B cell (primary cell): ENCODE measurements at regions not wholly inside any gene's neighbourhood (a gene's known extent, or its start where the extent isn't known, plus 50 kb on each side); places are given as distances from the start of the nearest gene placed in this dataset.

Source experiments
- ATAC-seq: fragments of 200-7000 bp; cut with Tn5 transposase; one replicate; pipeline ENCODE4 v1.10.0; 2021; ENCODE audit warnings: low read depth, mild to moderate bottlenecking, moderate number of reproducible peaks, moderate library complexity
- CTCF ChIA-PET: fragments of 350-600 bp; sonication (Branson Sonifier 250); formaldehyde crosslinking; loops from one replicate; lab custom pipeline; 2021; ENCODE audit warnings: antibody characterized with exemption, inconsistent platforms; lab: Charles Lee
- POLR2A ChIA-PET: fragments of 350-600 bp; sonication (Branson Sonifier 250); formaldehyde crosslinking; loops from one replicate; lab custom pipeline; 2021; ENCODE audit warnings: antibody characterized with exemption; lab: Charles Lee
- DNase-seq: peaks from one replicate; pipeline ENCODE4 v3.0.0; 2013
- H2AFZ ChIP-seq: 2 replicates; pipeline ENCODE4 v1.6.1; 2012; ENCODE audit warnings: mild to moderate bottlenecking, low read depth, low read length; ENCODE audit not compliant: insufficient read depth, poor library complexity, severe bottlenecking
- H3K27ac ChIP-seq, 2 donors: 1 replicate in 1 of 2; 2 replicates in 1 of 2; pipeline ENCODE4 v1.5.1; 2012 to 2013; ENCODE audit warnings: low read length in 2 of 2, mild to moderate bottlenecking in 2 of 2, moderate library complexity in 1 of 2
- H3K27me3 ChIP-seq, 4 experiments: fragments of 200-600 bp in 1 of 4; sonication (generic) in 1 of 4; replicated peaks in 1 of 4; 1 replicate in 2 of 4; 2 replicates in 2 of 4; pipeline versions ENCODE4 v1.6.1 to v1.7.0; 2013 to 2016; ENCODE audit warnings: low read length in 3 of 4, mild to moderate bottlenecking in 2 of 4, mixed read lengths in 1 of 4, moderate library complexity in 1 of 4; ENCODE audit not compliant: insufficient read depth in 4 of 4, control insufficient read depth in 3 of 4; ENCODE audit errors: control extremely low read depth in 1 of 4
- H3K36me3 ChIP-seq, 2 experiments: replicated peaks in 1 of 2; 1 replicate in 1 of 2; 2 replicates in 1 of 2; pipeline versions ENCODE4 v1.6.1 to v1.7.1; 2013; ENCODE audit warnings: low read length in 1 of 2; ENCODE audit not compliant: insufficient read depth in 2 of 2, control insufficient read depth in 1 of 2; ENCODE audit errors: control extremely low read depth in 1 of 2, extremely low read depth in 1 of 2
- H3K4me1 ChIP-seq, 2 donors: fragments of 200-600 bp in 1 of 2; sonication (generic) in 1 of 2; 1 replicate in 1 of 2; 2 replicates in 1 of 2; pipeline versions ENCODE4 v1.5.1 to v1.6.1; 2013 to 2017; ENCODE audit warnings: low read length in 2 of 2; ENCODE audit not compliant: control insufficient read depth in 2 of 2, insufficient read depth in 2 of 2
- H3K4me2 ChIP-seq: replicated peaks from 2 replicates; pipeline ENCODE3; 2012; ENCODE audit warnings: mild to moderate bottlenecking, low read depth, low read length; ENCODE audit not compliant: poor library complexity, severe bottlenecking
- H3K4me3 ChIP-seq, 5 experiments: fragments of 200-600 bp in 1 of 5; sonication (generic) in 1 of 5; 1 replicate in 3 of 5; 2 replicates in 2 of 5; pipeline versions ENCODE4 v1.5.1 to v1.7.0; 2011 to 2016; ENCODE audit warnings: low read length in 4 of 5, mild to moderate bottlenecking in 4 of 5, low read depth in 2 of 5, control low read depth in 1 of 5, moderate library complexity in 1 of 5; ENCODE audit not compliant: insufficient read depth in 1 of 5; ENCODE audit errors: control extremely low read depth in 1 of 5, extremely low read depth in 1 of 5
- H3K79me2 ChIP-seq: fragments of 200-600 bp; sonication (generic); one replicate; pipeline ENCODE4 v1.6.0; 2016; ENCODE audit warnings: low read length; ENCODE audit not compliant: control insufficient read depth, insufficient read depth
- H3K9ac ChIP-seq: fragments of 200-600 bp; sonication (generic); 2 replicates; pipeline ENCODE4 v1.6.1; 2017; ENCODE audit warnings: mild to moderate bottlenecking, low read length, moderate library complexity
- H3K9me3 ChIP-seq, 3 donors: one replicate each; pipeline versions ENCODE4 v1.6.1 to v1.7.1; 2013; ENCODE audit warnings: low read length in 2 of 3; ENCODE audit not compliant: control insufficient read depth in 2 of 3, insufficient read depth in 1 of 3; ENCODE audit errors: control extremely low read depth in 1 of 3
- H4K20me1 ChIP-seq: 2 replicates; pipeline ENCODE4 v1.6.0; 2012; ENCODE audit warnings: mild to moderate bottlenecking, low read length; ENCODE audit not compliant: insufficient read depth, control insufficient read depth, poor library complexity, severe bottlenecking
- H3K27ac Mint-ChIP-seq: one replicate; pipeline ENCODE4 v1.8.0; 2021; ENCODE audit warnings: mixed read lengths
- H3K27me3 Mint-ChIP-seq: one replicate; pipeline ENCODE4 v1.8.0; 2021; ENCODE audit warnings: mixed read lengths
- H3K4me1 Mint-ChIP-seq: one replicate; pipeline ENCODE4 v1.8.0; 2021; ENCODE audit warnings: mixed read lengths
- H3K4me3 Mint-ChIP-seq: one replicate; pipeline ENCODE4 v1.8.0; 2021; ENCODE audit warnings: mixed read lengths
- H3K9me3 Mint-ChIP-seq: one replicate; pipeline ENCODE4 v1.8.0; 2022; ENCODE audit warnings: mixed read lengths; ENCODE audit not compliant: insufficient read depth
- EZH2 ChIP-seq: IDR thresholded peaks from 2 replicates; pipeline ENCODE4 v1.6.1; 2012; ENCODE audit warnings: borderline replicate concordance, low read depth, mild to moderate bottlenecking, moderate library complexity, low read length; ENCODE audit not compliant: insufficient read depth, poor library complexity, severe bottlenecking
- WGBS: methylation state at CpG from one replicate; pipeline ENCODE4 v1.1.5; 2013; ENCODE audit warnings: missing lambda C conversion rate; ENCODE audit not compliant: insufficient coverage; 5-methylcytosine and 5-hydroxymethylcytosine counted together
- intact Hi-C: fragments of 100-400 bp; cut with micrococcal nuclease; formaldehyde crosslinking; loops from one replicate; pipeline ENCODE4 v1.10.0; 2022
- TF ChIP-seq, protein P1 (sequence below): fragments of 200-600 bp; IDR thresholded peaks from one replicate; pipeline ENCODE4 v1.8.0; 2022; ENCODE audit warnings: antibody characterized with exemption, mild to moderate bottlenecking

DNA sequence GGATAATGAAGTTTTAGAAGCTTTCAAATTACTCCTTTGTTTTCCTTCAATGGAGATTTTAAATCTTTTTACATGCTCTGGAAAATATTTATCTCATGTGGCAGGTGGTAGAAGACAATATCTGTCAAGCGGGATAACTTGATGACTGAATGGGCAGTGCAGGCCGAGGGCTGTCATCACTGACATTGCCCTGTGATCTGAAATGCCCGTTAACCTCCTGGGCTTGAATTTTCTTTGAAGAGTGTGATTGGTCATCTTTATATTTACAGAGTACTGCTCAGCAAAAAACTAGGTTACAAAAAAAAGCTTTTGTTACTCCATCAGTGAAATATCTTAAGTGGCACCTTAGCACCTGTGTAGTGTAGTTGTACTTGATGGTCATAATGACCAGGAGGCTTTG lies 147.5 kb downstream of the GATB start:
- H3K27ac Mint-ChIP-seq = no peak overlapping the region
- CTCF ChIA-PET = no interaction called here

GRCh38 chr4:151614561-151614960 lies 146.2 kb downstream of the GATB start:
- H2AFZ ChIP-seq = no peak overlapping the region
- CTCF ChIA-PET = no interaction called here
- Mint-ChIP-seq H3K4me3 (no peak overlapping the region), H3K4me1 (no peaks in the 10 kb centered on the region), H3K27ac (no peak overlapping the region), H3K27me3 (peaks cover 11% of the 10 kb centered on the region), H3K9me3 (no peaks in the 10 kb centered on the region)
- DNase-seq (no peak), ATAC-seq (no peak)
- 83% methylated on average over 1 of the region's 2 CpGs for WGBS
- H3K9me3 ChIP-seq = no peaks in the 10 kb centered on the region
- POLR2A ChIA-PET = no interaction called here
- no peak overlapping the region for H3K27ac ChIP-seq
- peaks cover 0 to 4% (median 2%) of the 10 kb centered on the region in 4 experiments for H3K27me3 ChIP-seq
- intact Hi-C loops = no loop called here
- no peaks in the 10 kb centered on the region for H4K20me1 ChIP-seq
- no peak overlapping the region for H3K9ac ChIP-seq
- H3K4me3 ChIP-seq = no peak overlapping the region
- no peaks in the 10 kb centered on the region for H3K79me2 ChIP-seq
- H3K4me1 ChIP-seq = no peaks in the 10 kb centered on the region
- H3K36me3 ChIP-seq = no peaks in the 10 kb centered on the region
- no peak for TF ChIP-seq EZH2
- TF ChIP-seq, protein P1, sequence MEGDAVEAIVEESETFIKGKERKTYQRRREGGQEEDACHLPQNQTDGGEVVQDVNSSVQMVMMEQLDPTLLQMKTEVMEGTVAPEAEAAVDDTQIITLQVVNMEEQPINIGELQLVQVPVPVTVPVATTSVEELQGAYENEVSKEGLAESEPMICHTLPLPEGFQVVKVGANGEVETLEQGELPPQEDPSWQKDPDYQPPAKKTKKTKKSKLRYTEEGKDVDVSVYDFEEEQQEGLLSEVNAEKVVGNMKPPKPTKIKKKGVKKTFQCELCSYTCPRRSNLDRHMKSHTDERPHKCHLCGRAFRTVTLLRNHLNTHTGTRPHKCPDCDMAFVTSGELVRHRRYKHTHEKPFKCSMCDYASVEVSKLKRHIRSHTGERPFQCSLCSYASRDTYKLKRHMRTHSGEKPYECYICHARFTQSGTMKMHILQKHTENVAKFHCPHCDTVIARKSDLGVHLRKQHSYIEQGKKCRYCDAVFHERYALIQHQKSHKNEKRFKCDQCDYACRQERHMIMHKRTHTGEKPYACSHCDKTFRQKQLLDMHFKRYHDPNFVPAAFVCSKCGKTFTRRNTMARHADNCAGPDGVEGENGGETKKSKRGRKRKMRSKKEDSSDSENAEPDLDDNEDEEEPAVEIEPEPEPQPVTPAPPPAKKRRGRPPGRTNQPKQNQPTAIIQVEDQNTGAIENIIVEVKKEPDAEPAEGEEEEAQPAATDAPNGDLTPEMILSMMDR = no peak
- no peak overlapping the region for H3K4me2 ChIP-seq

More for the DNA sequence above, 147.5 kb downstream of the GATB start:
- no peak overlapping the region for H3K4me3 ChIP-seq
- intact Hi-C loops = no loop called here
- H3K79me2 ChIP-seq = no peaks in the 10 kb centered on the region
- H3K27ac ChIP-seq = no peak overlapping the region
- Mint-ChIP-seq H3K9me3 (no peaks in the 10 kb centered on the region), H3K27me3 (peaks cover 11% of the 10 kb centered on the region), H3K4me3 (no peak overlapping the region), H3K4me1 (no peaks in the 10 kb centered on the region)
- H3K27me3 ChIP-seq = peaks cover 0 to 4% (median 2%) of the 10 kb centered on the region in 4 experiments
- H2AFZ ChIP-seq = no peak overlapping the region
- POLR2A ChIA-PET = no interaction called here
- no peak overlapping the region for H3K4me2 ChIP-seq
- H3K9ac ChIP-seq = no peak overlapping the region
- H3K4me1 ChIP-seq = no peaks in the 10 kb centered on the region
- no peak for DNase-seq
- H3K9me3 ChIP-seq = no peaks in the 10 kb centered on the region
- H3K36me3 ChIP-seq = no peaks in the 10 kb centered on the region
- 70% methylated on average over 2 of the region's 3 CpGs for WGBS
- no peaks in the 10 kb centered on the region for H4K20me1 ChIP-seq
- ATAC-seq = no peak
- TF ChIP-seq EZH2 = no peak
- TF ChIP-seq, protein P1 = no peak
